MM.1S (cell line): ENCODE measurements at regions not wholly inside any gene's neighbourhood (a gene's known extent, or its start where the extent isn't known, plus 50 kb on each side); places are given as distances from the start of the nearest gene placed in this dataset.

Experiments
- CTCF ChIP-seq: fragments of 300-600 bp; sonication (generic); IDR thresholded peaks from 2 replicates; pipeline ENCODE4 v1.5.1; 2016; ENCODE audit warnings: antibody characterized with exemption, low read length, mixed read lengths
- EZH2 ChIP-seq: fragments of 300-600 bp; sonication (generic); optimal IDR thresholded peaks from 2 replicates; pipeline ENCODE3; 2017; ENCODE audit warnings: low read depth, mild to moderate bottlenecking, antibody characterized with exemption, low read length, mixed read lengths
- EZH2phosphoT487 ChIP-seq: fragments of 300-600 bp; sonication (generic); IDR thresholded peaks from 2 replicates; pipeline ENCODE4 v1.6.1; 2018; ENCODE audit warnings: antibody characterized with exemption, low read length

- no peak for TF ChIP-seq CTCF
- TF ChIP-seq EZH2phosphoT487 = no peak
- no peak for TF ChIP-seq EZH2
Observed at GRCh38 chr5:153223376-153223775, 267.1 kb upstream of the GRIA1 start.
